Testis (tissue), 2 donors: ENCODE measurements at regions not wholly inside any gene's neighbourhood (a gene's known extent, or its start where the extent isn't known, plus 50 kb on each side); places are given as distances from the start of the nearest gene placed in this dataset.

Source experiments
- DNase-seq: peaks from one replicate; pipeline ENCODE4 v3.0.0-alpha.2; 2019
- H3K27ac ChIP-seq, 2 donors: fragments of 200-600 bp; sonication (generic); one replicate each; pipeline ENCODE4 v1.5.1; 2019
- H3K27me3 ChIP-seq: fragments of 200-600 bp; sonication (generic); one replicate; pipeline ENCODE4 v1.5.1; 2019
- H3K36me3 ChIP-seq: fragments of 200-600 bp; sonication (generic); one replicate; pipeline ENCODE4 v1.5.1; 2017; ENCODE audit warnings: low read depth; ENCODE audit errors: missing control alignments
- H3K4me1 ChIP-seq: fragments of 200-600 bp; sonication (generic); one replicate; pipeline ENCODE4 v1.5.1; 2019
- H3K4me3 ChIP-seq, 2 donors: fragments of 200-600 bp; sonication (generic); one replicate each; pipeline ENCODE4 v1.5.1; 2017 to 2019
- H3K9me3 ChIP-seq: fragments of 200-600 bp; sonication (generic); one replicate; pipeline ENCODE4 v1.5.1; 2017
- CTCF ChIP-seq, 3 experiments: fragments of 450-650 bp in 2 of 3; fragments of 200-600 bp in 1 of 3; sonication (generic) in 1 of 3; IDR thresholded peaks; one replicate each; pipeline ENCODE4 v1.5.1; 2016 to 2019; ENCODE audit warnings: antibody characterized with exemption in 3 of 3, mild to moderate bottlenecking in 2 of 3, moderate library complexity in 1 of 3
- POLR2A ChIP-seq: fragments of 450-650 bp; IDR thresholded peaks from one replicate; pipeline ENCODE4 v1.6.1; 2017; ENCODE audit warnings: antibody characterized with exemption, mild to moderate bottlenecking, moderate library complexity
- WGBS, 2 donors: methylation state at CpG; one replicate each; pipeline ENCODE4 v1.1.5; 2018; 5-methylcytosine and 5-hydroxymethylcytosine counted together
- intact Hi-C: fragments of 100-400 bp; cut with DNase I; formaldehyde crosslinking; loops from one replicate; pipeline ENCODE4 v1.15.1; 2023; ENCODE audit warnings: low total_unique reads

GRCh38 chr1:170864876-170865538 is 70.3 kb upstream of the MROH9 start:
- no peak for TF ChIP-seq POLR2A
- TF ChIP-seq CTCF (IDR thresholded peaks at IDR 0.05), result no peak
- Histone ChIP-seq H3K27me3 (no peaks in the 10 kb centered on the region), H3K4me1 (peaks cover 20% of the 10 kb centered on the region), H3K36me3 (no peaks in the 10 kb centered on the region), H3K27ac (peak overlapping the region; percentile 16 to 64), H3K4me3 (no peak overlapping the region), H3K9me3 (no peaks in the 10 kb centered on the region)
- intact Hi-C loops, result no loop called here
- DNase-seq, result no peak
- 60 to 76% methylated on average over 2 of the region's 2 CpGs for WGBS, 2 donors

DNA sequence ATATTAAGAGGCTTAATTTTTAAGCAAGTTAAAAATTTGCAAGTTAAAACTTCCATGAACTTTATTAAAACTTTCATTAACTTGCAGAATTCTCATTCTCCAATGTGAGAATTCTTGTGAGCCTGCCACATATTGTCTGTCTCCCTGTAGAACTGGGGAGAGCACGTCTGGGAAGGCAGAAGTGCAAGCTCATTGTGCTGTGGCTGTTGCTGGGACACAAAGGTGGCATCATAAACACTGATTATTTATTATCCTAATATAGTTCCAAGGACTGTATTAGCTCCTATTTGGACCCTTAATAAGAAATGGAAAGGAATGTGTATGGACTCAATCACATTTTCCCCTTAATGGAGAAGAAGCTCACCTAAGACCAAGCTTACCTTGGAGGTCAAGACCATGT is 68.7 kb upstream of the MROH9 start:
- no peak for DNase-seq
- Histone ChIP-seq H3K4me3 (no peak overlapping the region), H3K36me3 (no peaks in the 10 kb centered on the region), H3K9me3 (no peaks in the 10 kb centered on the region), H3K27me3 (no peaks in the 10 kb centered on the region), H3K4me1 (peaks cover 20% of the 10 kb centered on the region), H3K27ac (no peak overlapping the region)
- 25 to 59% methylated on average over 1 of the region's 1 CpG for WGBS, 2 donors
- intact Hi-C loops, result no loop called here
- TF ChIP-seq POLR2A (no peak), CTCF (IDR thresholded peaks at IDR 0.05) (no peak)

GRCh38 chr1:170871868-170872267 is 63.5 kb upstream of the MROH9 start:
- DNase-seq, result no peak

DNA sequence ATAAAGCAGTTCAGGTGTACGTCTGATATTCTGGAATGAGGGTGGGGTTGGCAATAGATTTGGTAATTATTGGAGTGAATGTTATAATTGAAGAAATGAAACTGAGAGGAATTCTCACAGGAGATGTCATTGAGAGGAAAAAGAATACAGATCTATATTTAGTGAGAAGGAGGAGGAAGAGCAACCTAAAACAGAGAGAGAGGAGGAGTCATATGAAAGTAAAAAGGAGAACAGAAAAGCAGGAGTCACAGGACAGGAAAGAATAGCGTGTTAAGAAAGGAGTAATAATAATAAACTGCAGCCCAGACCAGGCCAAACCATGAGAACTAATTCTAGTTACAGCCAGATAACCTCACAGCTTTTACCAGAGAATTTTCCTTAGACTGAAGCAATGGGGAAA is 62.7 kb upstream of the MROH9 start:
- peak overlapping the region in 1 of 2 donors; percentile 59 for H3K27ac ChIP-seq
- TF ChIP-seq POLR2A (no peak), CTCF (IDR thresholded peaks at IDR 0.05) (no peak)
- H3K4me1 ChIP-seq, result peaks cover 13% of the 10 kb centered on the region
- H3K27me3 ChIP-seq, result no peaks in the 10 kb centered on the region
- no peak for DNase-seq
- H3K36me3 ChIP-seq, result no peaks in the 10 kb centered on the region
- no peak overlapping the region for H3K4me3 ChIP-seq
- intact Hi-C loops, result no loop called here
- no peaks in the 10 kb centered on the region for H3K9me3 ChIP-seq
- WGBS, 2 donors, result 55% methylated on average over 2 of the region's 2 CpGs

More at GRCh38 chr1:170871868-170872267, 63.5 kb upstream of the MROH9 start:
- Histone ChIP-seq H3K27me3 (no peaks in the 10 kb centered on the region), H3K9me3 (no peaks in the 10 kb centered on the region), H3K27ac (peak overlapping the region in 1 of 2 donors; percentile 59), H3K4me3 (no peak overlapping the region), H3K36me3 (no peaks in the 10 kb centered on the region), H3K4me1 (peaks cover 21% of the 10 kb centered on the region)
- WGBS, 2 donors, result 33 to 43% methylated on average over 3 of the region's 3 CpGs
- TF ChIP-seq CTCF (IDR thresholded peaks at IDR 0.05) (no peak), POLR2A (no peak)
- intact Hi-C loops, result no loop called here

DNA sequence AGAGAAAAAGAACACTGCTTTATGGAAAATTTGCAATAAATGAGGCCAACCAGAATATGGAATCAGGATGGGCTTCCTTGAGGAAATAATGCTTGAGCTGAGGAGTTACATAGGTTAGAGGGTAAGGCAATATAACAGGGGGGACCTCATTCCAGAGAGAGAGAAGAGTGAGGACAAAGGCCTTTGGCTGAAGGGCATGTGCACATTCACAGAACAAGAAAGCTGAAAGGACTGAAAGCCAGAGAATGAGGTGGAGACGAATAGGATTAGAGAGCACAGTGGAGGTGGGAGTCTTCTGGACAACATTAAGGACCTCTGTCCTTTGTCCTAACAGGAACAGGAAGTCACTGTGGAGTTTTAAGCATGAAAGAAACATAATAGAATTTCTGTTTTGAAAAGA is 60.7 kb upstream of the MROH9 start:
- Histone ChIP-seq H3K4me1 (peaks cover 9% of the 10 kb centered on the region), H3K27me3 (no peaks in the 10 kb centered on the region), H3K9me3 (no peaks in the 10 kb centered on the region), H3K27ac (no peak overlapping the region), H3K4me3 (no peak overlapping the region), H3K36me3 (no peaks in the 10 kb centered on the region)
- 24 to 60% methylated on average over 1 of the region's 1 CpG for WGBS, 2 donors
- intact Hi-C loops, result no loop called here
- DNase-seq, result no peak
- TF ChIP-seq POLR2A (no peak), CTCF (IDR thresholded peaks at IDR 0.05) (no peak)
